NCI-H2081 treated with DMSO at 0.1 percent for 48 hours (cell line): ENCODE measurements at regions not wholly inside any gene's neighbourhood (a gene's known extent, or its start where the extent isn't known, plus 50 kb on each side); places are given as distances from the start of the nearest gene placed in this dataset.
"Not testable (repeated sequence)": the region's sequence is repeated elsewhere in the genome, so short reads cannot be mapped to it uniquely, and the experiment has no call there.

ENCODE experiments used
- DNase-seq: peaks from one replicate; lab custom pipeline; 2025; lab: John Stamatoyannopoulos, UW

DNA sequence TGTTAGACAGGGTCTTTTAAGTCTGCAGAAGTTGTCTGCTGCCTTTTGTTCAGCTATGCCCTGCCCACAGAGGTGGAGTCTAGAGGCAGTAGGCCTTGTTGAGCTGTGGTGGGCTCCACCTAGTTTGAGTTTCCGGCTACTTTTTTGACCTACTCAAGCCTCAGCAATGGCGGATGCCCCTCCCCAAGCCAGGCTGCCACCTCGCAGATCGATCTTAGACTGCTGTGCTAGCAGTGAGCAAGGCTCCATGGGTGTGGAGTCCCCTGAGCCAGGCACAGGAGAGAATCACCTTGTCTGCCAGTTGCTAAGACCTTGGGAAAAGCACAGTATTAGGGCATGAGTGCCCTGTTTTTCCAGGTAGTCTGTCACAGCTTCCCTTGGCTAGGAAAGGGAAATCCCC, 664.6 kb upstream of the DPPA4 start:
- not testable (repeated sequence) for DNase-seq

DNA sequence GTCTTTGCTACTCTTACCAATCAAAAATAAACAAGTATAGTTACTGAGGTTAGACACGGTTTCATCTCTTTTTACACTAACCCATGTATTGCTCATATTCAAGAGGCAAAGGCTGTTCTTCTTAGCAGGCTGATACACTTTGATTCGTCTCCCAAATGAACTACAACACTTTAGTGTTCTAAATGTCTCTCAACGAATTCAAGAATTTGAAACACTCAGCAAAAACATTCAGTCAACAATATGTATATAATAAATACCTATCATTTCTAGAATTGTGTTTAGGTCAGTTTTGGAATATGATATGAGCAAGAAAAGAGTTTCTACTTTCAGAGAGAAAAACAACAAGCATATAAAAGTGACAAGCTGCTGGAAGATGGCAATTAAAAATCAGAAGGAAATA, 669.6 kb upstream of the DPPA4 start:
- DNase-seq: no peak

DNA sequence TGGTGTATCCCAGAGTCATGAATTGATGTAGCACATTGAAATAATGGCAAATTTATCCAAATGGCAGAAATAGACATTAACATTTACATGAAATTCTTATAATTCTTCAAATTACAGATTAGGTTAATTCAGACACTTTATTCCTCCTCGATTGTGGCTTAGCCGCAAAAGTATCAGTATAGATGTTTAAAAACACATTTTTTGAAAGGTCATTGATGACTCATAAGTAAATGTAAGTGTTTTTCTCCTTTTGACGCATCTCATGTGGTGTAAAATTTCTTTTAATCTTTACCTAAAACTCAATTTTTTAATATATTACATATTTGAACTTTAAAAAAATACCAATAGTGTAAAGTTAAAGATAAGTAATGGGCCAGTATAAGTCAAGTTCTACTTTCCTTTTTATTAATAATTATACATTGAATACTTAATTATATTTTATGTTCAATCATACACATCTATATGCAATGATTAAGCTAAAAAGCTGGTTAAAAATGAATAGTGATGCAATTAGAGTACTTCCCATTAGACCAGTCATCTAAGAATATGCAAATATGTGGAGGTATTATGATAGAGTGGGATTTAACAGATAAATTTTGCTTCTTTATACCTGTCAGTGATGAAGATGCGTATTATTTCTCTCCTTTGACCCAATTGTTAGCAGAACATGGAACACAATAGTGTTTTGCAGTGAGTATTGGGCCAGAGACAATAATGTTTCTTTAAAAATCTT, 678.1 kb upstream of the DPPA4 start:
- no peak for DNase-seq

DNA sequence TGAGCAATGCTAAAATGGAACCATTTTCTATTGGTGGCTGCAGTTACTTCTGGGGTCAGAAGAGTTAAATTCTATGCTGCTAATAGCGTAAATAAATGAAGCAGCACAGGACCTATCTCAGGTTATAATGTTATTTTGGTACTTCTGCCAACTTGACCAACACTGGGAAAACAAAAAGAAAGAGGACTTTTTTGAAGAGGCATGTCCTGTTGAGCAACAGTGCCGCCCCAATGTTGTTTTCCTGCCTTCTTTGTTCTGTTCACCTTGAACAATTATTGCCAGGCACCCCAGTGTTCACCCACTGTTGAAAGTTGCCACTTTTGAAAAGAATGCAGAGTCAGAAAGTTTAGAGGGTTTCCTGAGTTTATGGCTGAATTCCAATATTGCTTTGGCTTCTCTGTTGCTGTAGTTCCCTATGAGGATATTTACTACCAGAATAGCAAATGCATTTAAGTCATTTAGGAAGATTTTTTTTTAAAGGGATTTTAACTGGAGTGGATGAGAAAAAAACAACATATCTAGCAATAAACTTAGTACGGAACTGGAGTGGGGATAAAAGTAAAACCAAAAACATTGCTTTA, 679.0 kb upstream of the DPPA4 start:
- DNase-seq: no peak

DNA sequence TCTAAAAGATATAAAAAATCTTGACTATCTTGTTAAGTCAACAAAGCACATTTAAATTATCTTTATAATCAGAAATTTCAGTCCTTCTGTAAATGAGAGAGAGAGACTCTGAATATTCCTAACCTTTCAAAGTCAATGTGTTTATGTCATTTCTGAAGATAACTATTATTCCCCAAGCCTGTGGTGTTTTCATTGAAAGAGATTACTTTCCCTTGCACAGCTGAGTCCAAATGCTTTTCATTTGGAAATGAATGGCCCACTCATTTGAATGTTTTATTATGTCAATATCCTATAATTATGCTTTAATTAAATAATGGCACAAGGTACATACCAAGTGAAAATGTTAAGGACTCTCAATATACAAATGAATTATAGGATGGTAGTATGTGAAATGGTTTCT, 680.0 kb upstream of the DPPA4 start:
- no peak for DNase-seq

DNA sequence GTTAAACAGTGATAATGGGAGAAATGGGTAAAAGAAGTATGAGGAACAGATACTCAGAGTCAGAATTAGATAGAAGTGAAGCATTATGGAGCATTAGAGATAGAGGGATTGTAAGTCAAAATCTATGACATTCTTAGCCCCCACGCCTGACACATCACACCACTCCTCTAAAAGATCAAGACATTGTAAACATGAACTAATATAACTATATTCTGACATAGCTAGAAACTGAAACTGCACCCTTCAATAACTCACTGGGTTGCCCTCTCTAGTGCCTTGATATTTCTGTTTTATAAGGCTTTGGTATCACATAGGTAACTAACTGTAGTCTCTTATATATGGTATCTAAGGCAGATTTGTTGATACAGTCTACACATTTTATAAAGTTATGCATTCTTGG, 684.3 kb upstream of the DPPA4 start:
- no peak for DNase-seq

DNA sequence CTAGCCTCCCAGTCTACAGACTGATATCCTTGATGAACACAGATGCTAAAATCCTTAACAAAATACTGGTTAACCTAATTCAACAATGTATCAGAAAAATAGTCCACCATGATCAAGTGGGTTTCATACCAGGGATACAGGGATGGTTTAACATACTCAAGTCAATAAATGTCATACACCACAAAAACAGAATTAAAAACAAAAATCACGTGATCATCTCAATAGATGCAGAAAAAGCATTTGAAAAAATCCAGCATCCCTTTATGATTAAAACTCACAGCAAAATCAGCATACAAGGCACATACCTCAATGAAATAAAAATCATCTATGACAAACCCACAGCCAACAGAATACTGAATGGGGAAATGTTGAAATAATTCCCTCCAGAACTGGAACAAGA, 685.7 kb upstream of the DPPA4 start:
- DNase-seq: not testable (repeated sequence)

DNA sequence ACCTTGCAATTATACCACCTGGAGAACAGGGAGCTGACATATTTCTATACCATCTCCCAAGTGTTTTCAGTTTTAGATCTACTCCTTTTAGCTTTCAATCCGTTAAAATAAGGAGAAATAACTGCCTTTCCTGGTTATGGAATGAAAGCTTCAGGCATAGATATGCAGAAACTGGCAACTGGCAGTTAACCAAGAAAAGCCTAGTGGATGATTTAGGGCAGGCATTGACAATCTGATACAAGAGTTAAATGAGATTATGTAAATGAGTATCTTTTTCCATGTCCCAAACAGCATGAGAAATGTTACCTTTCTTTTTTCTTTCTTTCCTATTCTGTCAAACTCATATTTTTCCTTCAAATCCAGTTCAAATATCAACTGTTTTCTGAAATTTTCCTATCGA, 689.1 kb upstream of the DPPA4 start:
- DNase-seq: no peak

DNA sequence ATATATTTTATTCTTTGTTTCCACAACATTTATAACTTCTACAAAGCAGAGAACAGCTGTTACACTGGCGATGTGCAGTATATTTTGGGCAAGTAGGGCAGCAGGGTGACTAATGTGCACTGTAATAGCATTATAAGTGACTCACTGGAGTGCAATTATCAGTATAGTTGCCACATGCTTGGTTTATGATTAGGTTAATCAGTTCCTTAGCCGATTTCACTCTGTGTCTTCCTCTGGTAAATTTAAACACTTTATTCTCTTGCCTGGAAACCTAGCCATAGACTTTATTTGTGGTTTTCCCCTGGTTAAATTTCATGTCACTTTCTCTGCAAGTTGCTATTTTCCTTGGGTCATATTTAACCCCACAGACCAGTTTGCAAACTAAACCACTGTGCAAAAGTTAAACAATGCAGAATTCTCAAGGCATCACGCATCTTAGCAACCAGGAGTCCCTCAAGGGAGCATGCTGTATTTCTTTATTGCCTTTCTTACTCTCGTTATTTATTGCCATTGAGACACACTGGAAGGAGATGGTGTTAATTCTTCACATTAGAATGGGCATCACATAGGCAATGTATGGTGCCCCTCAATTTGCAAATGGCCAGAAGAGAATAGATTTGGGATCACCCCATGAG, 690.2 kb upstream of the DPPA4 start:
- no peak for DNase-seq

DNA sequence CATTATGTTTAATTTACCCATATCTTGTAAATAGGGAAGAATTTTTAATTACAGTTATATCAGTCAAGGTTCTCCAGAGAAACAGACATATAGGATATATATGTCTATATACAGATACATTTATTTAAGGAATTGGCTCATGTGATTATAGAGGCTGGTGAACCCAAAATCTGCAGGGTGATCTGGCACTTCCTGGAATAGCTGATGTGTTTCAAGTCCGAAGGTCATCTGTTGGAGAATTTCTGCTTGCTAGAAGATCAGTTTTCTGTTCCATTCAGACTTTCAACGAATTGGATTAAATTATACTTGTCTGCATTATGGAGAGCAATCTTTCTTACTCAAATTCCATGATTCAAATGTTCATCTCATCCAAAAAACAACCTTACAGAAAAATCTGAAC, 694.6 kb upstream of the DPPA4 start:
- no peak for DNase-seq

DNA sequence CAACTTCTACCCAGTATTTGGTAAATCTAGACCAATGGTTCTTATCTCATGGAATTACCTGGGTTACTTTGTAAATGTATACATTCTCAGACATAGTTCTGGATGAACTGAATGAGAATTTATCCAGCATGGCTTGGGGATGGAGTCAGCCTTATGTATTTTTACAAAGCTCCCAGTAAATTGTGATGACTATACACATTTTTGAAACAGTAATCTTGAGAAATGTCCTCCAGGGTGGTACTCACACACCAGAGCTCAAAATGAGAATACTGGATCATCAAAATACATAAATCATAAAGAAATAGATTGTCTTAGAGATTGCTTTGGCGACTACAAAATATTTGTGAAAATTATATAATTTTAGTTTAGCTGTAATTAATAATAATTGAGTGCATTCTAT, 722.1 kb upstream of the DPPA4 start:
- DNase-seq: no peak

DNA sequence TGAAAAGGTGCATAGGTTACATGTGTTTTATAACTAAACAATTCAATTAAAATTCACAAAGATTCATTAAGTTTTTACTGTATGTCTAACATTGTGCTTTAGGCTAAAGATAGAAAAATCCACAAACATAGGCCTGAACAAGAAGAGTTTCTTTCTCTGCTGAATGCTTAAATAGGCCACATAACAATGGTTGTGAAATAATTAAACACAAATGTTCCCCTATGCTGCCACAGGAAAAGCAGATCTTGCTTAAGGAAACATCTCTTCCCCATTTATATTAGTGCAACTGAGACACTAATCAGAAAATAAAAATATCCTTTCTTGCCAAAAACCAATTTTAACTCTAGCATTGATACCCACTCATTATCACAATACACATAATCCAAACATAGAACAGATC, 725.4 kb upstream of the DPPA4 start:
- no peak for DNase-seq

DNA sequence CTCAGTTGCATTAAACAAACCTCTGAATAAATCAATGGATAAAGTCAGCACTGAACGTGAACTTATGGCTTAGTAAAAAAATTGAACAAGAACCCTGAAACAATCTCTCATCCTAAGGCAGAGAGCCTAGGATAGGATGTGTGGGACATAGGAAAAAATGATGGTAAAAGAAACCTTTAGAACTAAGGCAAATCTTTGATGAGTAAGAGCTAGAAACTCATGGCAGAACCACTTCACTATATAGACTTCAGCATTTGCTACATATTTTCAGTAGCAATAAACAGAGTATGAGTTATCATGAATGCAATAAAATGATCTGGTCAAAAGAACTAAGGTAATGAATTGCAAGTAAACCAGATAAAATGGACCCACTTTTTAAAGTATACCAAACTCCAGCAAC, 725.8 kb upstream of the DPPA4 start:
- no peak for DNase-seq

DNA sequence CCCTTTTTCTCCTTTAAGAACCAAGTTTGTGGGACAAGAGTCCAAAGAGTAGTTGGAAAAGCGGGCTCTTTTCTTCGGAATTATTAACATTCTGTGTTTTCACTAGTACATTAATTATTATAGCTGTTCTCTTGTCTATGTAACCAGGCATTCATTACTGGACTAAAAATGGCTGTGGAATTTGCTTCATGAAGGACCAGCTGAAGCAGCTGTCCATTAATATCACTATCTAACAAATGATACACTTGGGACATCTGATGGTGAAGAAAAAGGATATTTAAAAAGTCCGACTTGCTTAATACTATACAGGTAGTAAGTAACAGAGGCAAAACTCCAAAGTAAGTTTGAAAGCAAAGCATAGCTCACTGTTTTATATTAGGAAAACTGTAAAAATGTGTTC, 728.9 kb upstream of the DPPA4 start:
- no peak for DNase-seq

DNA sequence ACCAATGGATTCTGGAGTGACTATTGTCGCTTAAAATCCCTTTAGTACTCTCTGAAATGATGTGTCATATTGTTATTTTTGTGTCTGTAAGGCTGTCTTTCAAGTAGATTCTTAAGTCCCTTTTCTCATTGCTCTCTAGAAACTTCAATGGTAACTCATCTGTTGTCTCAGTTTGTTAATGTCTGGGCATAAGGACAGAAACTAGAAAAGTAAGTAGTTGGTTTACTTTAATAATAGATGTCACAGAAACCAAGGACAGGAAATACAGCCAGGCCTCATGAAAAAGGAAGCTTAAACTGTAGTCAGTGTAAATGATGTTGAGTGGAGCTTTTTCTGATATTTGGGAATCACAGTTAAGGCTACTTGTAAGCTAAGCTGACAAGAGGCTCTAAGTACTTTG, 730.2 kb upstream of the DPPA4 start:
- no peak for DNase-seq

DNA sequence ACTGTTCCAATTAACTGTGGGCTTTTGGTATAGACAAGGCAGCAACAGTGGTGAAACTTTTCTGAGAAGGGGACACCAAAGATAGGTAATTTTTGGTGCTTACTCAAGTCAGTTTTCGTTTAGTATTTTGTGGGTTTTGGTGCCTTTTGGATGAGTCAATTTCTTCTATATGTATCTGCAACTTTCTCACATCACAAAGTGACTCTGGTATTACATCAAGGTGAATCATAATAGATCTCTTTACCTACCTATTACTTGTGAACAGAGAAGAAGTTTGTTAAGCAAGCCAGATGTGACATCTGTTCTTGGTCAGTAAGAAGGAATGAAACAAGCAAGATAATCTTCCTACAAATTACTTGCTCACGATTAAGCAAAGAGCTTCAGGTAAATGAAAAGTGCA, 732.4 kb upstream of the DPPA4 start:
- no peak for DNase-seq

DNA sequence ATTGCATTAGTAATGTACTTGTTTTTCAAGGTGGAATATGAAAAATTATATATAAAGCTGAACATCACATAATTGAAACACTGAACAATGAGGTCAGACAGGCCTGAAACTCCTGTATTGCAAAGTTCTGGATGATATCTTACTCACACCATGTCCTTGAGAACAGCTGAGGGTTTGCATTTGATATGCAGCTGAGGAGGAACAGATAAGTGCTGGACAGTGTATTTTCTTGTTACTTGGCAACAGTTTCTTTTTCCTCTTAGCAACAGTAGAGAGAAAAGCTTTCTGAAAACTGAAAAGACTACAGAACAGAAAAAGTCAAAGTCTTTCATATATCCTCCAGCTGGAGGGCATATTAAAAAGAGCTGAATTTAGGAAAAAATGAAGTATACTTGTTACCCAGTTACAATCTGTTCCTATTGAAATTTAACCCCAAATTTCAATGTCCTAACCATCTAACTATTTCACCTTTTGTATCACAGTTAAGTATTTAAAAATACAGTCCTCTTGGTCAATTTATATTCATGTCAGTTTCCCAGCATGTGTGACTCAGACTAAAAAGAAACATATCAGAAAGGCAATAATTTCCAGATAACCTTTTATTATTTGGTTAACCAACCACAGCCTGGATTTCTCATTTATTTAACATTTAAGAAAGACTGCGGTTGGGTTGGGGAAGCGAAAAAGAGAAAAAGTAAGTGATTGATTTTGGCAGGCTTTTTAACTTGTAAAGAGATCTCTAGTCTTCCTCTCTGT, 733.0 kb upstream of the DPPA4 start:
- DNase-seq: no peak

DNA sequence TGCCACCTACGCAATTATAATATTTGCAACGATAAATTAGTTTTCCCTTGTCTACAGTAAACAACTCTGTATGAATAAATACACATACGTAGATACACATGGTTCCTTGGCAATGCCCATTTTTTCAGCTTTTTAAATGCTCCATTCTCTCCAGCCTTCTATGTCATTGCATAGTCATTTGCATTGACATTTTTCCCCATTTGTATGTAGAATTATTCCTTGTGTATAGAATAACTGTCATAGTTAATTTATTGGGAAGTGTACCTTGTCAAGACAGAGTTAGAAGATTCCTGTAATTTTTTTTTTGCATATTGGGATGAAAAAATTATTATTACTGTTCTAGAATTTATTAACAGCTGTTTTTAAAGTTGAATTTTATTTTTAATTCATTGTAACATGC, 736.7 kb upstream of the DPPA4 start:
- no peak for DNase-seq

DNA sequence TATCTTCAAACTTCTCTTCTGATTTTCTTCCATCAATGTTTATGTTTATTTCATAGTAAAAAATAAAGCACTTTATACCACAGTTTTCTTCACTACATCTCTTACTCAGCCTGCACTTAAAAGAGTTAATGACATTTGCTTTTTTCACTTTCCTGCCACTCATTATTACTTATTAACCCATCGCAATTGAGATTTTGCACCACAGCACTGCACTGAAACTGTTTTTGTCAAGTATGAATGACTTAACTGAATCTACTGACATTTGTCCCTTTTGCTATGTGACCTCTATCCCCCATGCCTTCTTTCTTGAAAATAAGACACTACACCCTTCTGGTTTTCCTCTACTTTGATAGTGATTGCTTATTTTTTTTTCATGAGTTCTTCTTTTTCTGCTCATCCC, 739.7 kb upstream of the DPPA4 start:
- DNase-seq: no peak

DNA sequence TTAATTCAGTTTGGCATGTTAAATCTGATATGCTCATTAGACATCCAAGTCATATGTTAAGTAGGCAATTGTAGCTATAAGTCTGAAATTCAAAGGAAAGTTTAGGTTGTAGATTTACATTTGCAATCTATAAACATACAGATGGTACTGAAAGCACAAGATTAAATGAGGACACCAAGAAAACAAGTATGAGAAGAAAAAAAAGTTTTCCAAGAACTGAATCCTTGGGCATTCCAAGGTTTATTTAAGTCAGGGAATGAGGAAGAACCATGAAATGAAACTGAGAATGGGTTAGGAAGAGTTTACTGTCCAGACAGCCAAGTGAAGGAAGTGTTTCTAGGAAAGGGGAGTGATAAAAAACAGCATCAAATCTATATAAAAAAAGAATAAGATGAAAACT, 756.1 kb upstream of the DPPA4 start:
- DNase-seq: no peak

DNA sequence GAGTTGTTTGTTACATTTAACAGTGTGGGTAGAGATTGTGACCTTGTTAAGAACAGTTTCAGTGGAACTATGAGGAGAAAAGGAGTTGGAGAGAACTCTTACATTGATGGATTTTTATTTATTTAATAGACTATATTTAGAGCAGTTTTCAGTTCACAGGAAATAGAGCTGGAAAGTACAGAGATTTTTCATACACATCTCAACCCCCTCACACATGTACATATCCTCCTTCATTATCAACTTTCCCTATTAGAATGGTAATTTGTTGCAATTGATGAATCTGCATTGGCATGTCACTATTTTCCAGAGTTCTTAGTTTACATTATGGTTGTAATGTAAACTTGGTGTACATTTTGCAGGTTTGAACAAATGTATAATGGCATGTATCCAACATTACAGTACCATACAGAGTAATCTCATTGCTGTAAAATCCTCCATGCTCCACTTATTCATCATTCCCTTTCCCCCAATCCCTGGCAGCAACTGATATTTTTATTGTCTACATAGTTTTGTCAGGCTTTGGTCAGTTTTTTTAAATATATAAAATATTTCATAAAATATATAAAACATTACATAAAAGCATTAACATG, 756.6 kb upstream of the DPPA4 start:
- no peak for DNase-seq

DNA sequence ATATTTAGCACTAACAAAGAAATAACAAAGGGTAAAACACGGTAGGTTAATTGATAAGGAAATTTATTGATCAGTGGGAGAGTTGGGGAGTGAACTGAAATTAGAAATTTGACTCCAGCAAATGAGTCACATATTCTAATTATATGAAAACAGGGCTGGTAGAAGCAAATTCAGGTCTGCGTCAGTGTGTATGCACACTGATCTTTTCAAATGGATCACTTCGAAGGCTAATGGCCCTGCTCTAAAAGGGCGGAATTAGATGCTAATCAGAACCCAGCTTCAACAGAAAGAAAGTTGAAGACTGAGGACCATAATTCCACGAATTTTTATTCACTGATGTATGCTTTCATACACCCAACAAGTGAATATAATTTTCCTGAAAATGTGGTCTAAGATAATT, 762.4 kb upstream of the DPPA4 start:
- DNase-seq: no peak

DNA sequence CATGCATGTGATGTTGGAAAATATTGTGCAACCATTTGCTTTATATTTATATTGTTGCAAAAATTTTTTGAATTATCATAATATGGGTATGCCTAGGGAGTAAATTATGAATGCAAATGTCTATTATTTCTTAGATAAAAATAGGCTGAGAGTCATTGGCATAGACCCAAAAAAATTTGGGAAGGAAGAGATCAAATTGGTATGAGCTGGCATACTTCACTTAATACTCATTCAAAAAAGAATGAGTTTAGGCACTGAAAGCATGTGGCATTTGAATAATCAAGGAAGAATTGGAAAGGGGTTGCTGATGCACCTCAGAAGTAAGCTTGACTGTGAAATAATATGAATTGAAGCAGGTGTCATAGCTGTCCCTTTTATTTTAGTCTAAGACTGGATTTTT, 764.0 kb upstream of the DPPA4 start:
- DNase-seq: no peak
